Osteocyte (in vitro differentiated cells): ENCODE measurements at regions not wholly inside any gene's neighbourhood (a gene's known extent, or its start where the extent isn't known, plus 50 kb on each side); places are given as distances from the start of the nearest gene placed in this dataset.

Source experiments
- DNase-seq: peaks from one replicate; pipeline ENCODE4 v3.0.0; 2021; ENCODE audit warnings: mixed read lengths; ENCODE audit not compliant: unreplicated experiment; ENCODE audit errors: extremely low spot score
- H3K27ac Mint-ChIP-seq: one replicate; pipeline ENCODE4 v1.8.0; 2021; ENCODE audit warnings: mild to moderate bottlenecking, mixed read lengths; ENCODE audit not compliant: unreplicated experiment
- H3K27me3 Mint-ChIP-seq: one replicate; pipeline ENCODE4 v1.8.0; 2021; ENCODE audit warnings: mixed read lengths; ENCODE audit not compliant: unreplicated experiment
- H3K36me3 Mint-ChIP-seq: one replicate; pipeline ENCODE4 v1.8.0; 2021; ENCODE audit warnings: mixed read lengths; ENCODE audit not compliant: unreplicated experiment
- H3K4me1 Mint-ChIP-seq: one replicate; pipeline ENCODE4 v1.8.0; 2021; ENCODE audit warnings: mixed read lengths; ENCODE audit not compliant: unreplicated experiment
- H3K4me3 Mint-ChIP-seq: one replicate; pipeline ENCODE4 v1.8.0; 2021; ENCODE audit warnings: mild to moderate bottlenecking, moderate library complexity, mixed read lengths; ENCODE audit not compliant: unreplicated experiment
- H3K9me3 Mint-ChIP-seq: one replicate; pipeline ENCODE4 v1.8.0; 2021; ENCODE audit warnings: mixed read lengths; ENCODE audit not compliant: unreplicated experiment
- CTCF ChIP-seq: fragments of 200-600 bp; sonication (generic); IDR thresholded peaks from 2 replicates; pipeline ENCODE4 v1.5.0; 2021; ENCODE audit warnings: antibody characterized with exemption, mild to moderate bottlenecking, moderate library complexity

DNA sequence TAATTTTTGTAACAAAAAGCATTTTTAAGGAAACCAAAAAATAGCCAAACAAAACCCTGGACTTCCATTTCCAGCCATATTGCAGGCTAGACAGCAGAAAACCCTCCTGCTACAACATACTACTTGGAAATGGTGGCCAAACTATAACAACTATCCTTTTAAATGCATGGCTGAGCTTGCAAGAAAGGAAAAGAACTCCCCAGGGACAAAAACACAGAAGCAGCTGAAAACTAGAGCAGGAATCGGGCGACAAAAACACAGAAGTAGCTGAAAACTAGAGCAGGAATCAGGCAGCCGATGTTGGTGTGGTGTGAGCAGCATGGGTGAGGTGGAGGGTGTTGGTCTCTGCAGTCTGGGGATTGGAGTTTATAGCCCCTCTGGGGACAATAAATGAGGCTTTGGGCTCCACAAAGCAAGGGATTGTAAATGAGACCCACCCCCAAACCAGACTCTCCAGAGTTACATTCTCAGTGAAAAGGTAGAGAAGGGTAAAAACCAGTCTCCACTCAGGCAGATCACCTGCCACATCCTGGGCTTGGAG is 95.2 kb downstream of the C9orf50 start:
- peaks cover 5% of the 10 kb centered on the region for H3K9me3 Mint-ChIP-seq
- no peak for TF ChIP-seq CTCF
- DNase-seq = no peak
- no peaks in the 10 kb centered on the region for H3K27me3 Mint-ChIP-seq
- H3K27ac Mint-ChIP-seq = no peak overlapping the region
- no peak overlapping the region for H3K4me3 Mint-ChIP-seq
- peaks cover 11% of the 10 kb centered on the region for H3K4me1 Mint-ChIP-seq
- peaks cover 3% of the 10 kb centered on the region for H3K36me3 Mint-ChIP-seq

DNA sequence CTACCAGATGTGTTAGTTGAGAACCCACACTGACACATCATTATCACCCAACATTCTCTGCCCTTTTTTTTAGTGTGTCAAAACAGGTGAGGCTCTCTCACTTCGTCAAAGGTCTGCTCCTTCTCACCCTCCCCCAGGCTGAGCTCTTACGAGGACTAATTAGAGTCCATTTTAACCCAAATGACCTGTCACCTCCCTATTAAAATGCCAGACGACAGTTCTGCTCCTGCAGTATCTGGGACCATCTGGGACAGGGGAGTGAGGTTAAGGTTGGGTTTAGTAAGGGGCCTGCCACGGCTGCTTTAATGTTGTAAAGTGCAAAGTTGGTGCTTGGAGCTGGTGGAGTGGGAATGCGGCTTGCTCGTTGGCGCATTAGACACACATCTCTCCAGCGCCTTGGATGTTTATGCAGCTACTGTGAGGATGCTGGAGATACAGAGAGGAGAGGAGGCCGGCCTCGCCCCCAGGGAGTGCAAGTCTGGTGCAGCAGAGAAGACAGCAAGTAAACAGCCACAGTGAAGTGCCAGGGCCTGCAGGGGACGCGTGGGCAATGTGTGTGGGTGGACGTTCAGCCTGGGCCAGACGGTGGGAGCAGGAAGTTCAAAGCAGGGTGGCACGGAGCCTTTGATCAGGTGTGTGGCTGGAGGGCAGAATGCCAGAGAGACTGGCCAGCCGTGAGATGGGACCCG is 96.2 kb downstream of the C9orf50 start:
- Mint-ChIP-seq H3K27me3 (no peaks in the 10 kb centered on the region), H3K36me3 (peaks cover 3% of the 10 kb centered on the region), H3K4me3 (no peak overlapping the region), H3K9me3 (peaks cover 5% of the 10 kb centered on the region), H3K4me1 (peaks cover 11% of the 10 kb centered on the region), H3K27ac (no peak overlapping the region)
- no peak for DNase-seq
- no peak for TF ChIP-seq CTCF

DNA sequence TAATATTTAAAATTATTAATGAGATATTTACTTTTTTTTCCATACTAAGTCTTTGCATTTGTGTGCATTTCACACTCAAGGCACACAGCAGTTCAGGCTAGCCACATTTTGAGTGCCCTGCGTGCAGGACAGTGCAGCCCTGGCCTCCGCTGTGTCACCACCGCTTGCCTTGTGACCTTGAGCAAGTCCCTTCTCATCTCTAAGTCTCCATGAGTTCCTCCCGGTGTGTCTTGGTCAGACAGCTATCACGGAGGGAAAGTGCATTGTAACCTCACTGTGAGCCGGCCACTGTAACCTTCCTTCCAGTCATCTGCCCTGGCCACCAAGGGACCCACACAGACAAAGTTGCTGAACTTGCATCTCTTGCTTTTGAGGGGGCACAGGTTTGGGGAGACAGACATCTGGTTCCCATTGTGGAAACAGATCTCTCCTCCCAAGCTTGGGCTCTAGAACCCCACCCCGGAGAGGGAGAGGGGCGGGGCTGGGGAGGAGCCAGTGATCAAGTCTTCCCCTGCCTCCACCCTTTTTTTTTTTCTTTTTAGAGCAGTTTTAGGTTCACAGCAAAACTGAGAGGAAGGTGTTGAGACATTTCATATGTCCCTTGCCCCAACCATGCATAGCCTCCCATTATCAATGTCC is 96.8 kb downstream of the C9orf50 start:
- no peak for DNase-seq
- H3K27me3 Mint-ChIP-seq = no peaks in the 10 kb centered on the region
- no peak overlapping the region for H3K27ac Mint-ChIP-seq
- peaks cover 3% of the 10 kb centered on the region for H3K36me3 Mint-ChIP-seq
- peaks cover 5% of the 10 kb centered on the region for H3K9me3 Mint-ChIP-seq
- TF ChIP-seq CTCF = no peak
- peaks cover 11% of the 10 kb centered on the region for H3K4me1 Mint-ChIP-seq
- H3K4me3 Mint-ChIP-seq = no peak overlapping the region

GRCh38 chr9:129522351-129522750 is 98.5 kb downstream of the C9orf50 start:
- Mint-ChIP-seq H3K27me3 (no peaks in the 10 kb centered on the region), H3K4me3 (no peak overlapping the region), H3K27ac (no peak overlapping the region), H3K9me3 (peaks cover under 1% of the 10 kb centered on the region), H3K36me3 (no peaks in the 10 kb centered on the region), H3K4me1 (peaks cover 11% of the 10 kb centered on the region)
- no peak for DNase-seq
- no peak for TF ChIP-seq CTCF

DNA sequence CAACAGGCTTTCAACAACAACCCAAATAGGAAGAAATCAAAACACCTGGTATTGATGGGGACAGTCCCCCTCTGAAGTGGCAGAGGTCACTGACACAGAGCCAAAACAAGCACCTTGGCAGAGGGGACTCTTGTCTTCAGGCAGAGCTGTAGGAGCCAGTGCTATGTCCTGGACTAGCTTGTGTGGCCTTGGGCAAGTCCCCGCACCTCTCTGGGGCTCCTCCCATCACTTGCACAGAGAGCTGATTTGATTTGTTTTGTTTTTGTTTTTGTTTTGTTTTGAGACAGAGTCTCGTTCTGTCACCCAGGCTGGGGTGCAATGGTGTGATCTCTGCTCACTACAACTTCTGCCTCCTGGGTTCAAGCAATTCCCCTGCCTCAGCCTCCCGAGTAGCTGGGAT is 100.8 kb downstream of the C9orf50 start:
- Mint-ChIP-seq H3K9me3 (no peaks in the 10 kb centered on the region), H3K27me3 (no peaks in the 10 kb centered on the region), H3K27ac (no peak overlapping the region), H3K4me3 (no peak overlapping the region), H3K36me3 (no peaks in the 10 kb centered on the region), H3K4me1 (peaks cover 4% of the 10 kb centered on the region)
- no peak for DNase-seq
- no peak for TF ChIP-seq CTCF
